Fibroblast of villous mesenchyme (primary cell): ENCODE measurements at regions not wholly inside any gene's neighbourhood (a gene's known extent, or its start where the extent isn't known, plus 50 kb on each side); places are given as distances from the start of the nearest gene placed in this dataset.

Experiments
- DNase-seq: peaks from one replicate; pipeline ENCODE4 v3.0.0-alpha.2; 2010; ENCODE audit warnings: low read depth
- H3K4me3 ChIP-seq: 2 replicates; pipeline ENCODE4 v1.5.1; 2011; ENCODE audit warnings: low read depth, mild to moderate bottlenecking, low read length
- TF ChIP-seq, protein P1 (sequence below): IDR thresholded peaks from 2 replicates; pipeline ENCODE4 v1.5.1; 2012; ENCODE audit warnings: low read depth, mild to moderate bottlenecking, low read length; ENCODE audit not compliant: insufficient read depth

GRCh38 chr13:73259061-73260017 lies 200.5 kb downstream of the KLF5 start:
- TF ChIP-seq, protein P1, sequence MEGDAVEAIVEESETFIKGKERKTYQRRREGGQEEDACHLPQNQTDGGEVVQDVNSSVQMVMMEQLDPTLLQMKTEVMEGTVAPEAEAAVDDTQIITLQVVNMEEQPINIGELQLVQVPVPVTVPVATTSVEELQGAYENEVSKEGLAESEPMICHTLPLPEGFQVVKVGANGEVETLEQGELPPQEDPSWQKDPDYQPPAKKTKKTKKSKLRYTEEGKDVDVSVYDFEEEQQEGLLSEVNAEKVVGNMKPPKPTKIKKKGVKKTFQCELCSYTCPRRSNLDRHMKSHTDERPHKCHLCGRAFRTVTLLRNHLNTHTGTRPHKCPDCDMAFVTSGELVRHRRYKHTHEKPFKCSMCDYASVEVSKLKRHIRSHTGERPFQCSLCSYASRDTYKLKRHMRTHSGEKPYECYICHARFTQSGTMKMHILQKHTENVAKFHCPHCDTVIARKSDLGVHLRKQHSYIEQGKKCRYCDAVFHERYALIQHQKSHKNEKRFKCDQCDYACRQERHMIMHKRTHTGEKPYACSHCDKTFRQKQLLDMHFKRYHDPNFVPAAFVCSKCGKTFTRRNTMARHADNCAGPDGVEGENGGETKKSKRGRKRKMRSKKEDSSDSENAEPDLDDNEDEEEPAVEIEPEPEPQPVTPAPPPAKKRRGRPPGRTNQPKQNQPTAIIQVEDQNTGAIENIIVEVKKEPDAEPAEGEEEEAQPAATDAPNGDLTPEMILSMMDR, result no peak
- peak; percentile 84 for DNase-seq

GRCh38 chr13:73258406-73258805 lies 199.6 kb downstream of the KLF5 start:
- no peak overlapping the region for H3K4me3 ChIP-seq
- TF ChIP-seq, protein P1, result no peak
- DNase-seq, result peak; percentile 21

More at GRCh38 chr13:73259061-73260017, 200.5 kb downstream of the KLF5 start:
- no peak overlapping the region for H3K4me3 ChIP-seq

- DNase-seq, result no peak
- H3K4me3 ChIP-seq, result no peak overlapping the region
- TF ChIP-seq, protein P1, result no peak
Measured at GRCh38 chr13:73254827-73255226, 196.0 kb downstream of the KLF5 start.

GRCh38 chr13:73251626-73252265 lies 192.9 kb downstream of the KLF5 start:
- TF ChIP-seq, protein P1, result no peak
- H3K4me3 ChIP-seq, result no peak overlapping the region
- DNase-seq, result peak; percentile 11

DNA sequence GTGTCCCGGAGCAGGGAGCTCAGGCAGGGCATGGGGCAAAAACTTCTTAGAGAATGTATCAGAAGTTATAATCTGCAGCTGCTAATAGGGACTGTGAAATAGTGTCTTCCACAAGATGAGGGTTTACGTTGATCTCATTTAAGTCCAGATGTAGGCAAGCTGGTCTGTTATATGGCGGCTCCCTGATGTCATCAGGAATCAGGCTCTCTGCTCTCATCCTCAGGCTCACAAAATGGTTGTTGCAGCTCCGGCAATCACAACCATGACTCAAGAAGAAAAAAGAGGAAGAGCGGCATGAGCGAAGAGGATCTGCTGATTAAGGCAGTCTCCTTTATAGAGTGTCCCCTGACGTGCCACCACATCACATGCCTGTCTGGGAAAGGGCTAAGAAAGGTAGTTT lies 191.3 kb downstream of the KLF5 start:
- TF ChIP-seq, protein P1, result no peak
- no peak overlapping the region for H3K4me3 ChIP-seq
- no peak for DNase-seq

GRCh38 chr13:73248711-73249580 lies 190.1 kb downstream of the KLF5 start:
- peak; percentile 74 for DNase-seq
- H3K4me3 ChIP-seq, result no peak overlapping the region
- TF ChIP-seq, protein P1, result no peak
